ENCODE measurements at regions not wholly inside any gene's neighbourhood (a gene's known extent, or its start where the extent isn't known, plus 50 kb on each side); places are given as distances from the start of the nearest gene placed in this dataset.

- no peak overlapping the region for H3K27ac ChIP-seq (ENCODE audit: low read depth, low read length)
Observed at GRCh38 chr3:89682556-89682955, 575.1 kb downstream of the EPHA3 start.

GRCh38 chr3:89685731-89686130, 578.3 kb downstream of the EPHA3 start:
- Histone ChIP-seq H3K9me3 (ENCODE audit: control insufficient read depth in 5 of 5, low read length in 5 of 5) (no peaks in the 10 kb centered on the region), H3K36me3 (ENCODE audit: control insufficient read depth in 5 of 5, insufficient read depth in 5 of 5, low read length in 5 of 5) (no peaks in the 10 kb centered on the region), H3K27ac (ENCODE audit: low read depth, low read length) (no peak overlapping the region), H3K4me3 (ENCODE audit: low read depth in 1 of 5, low read length in 5 of 5) (no peak overlapping the region), H3K27me3 (ENCODE audit: control insufficient read depth in 5 of 5, insufficient read depth in 4 of 5, low read length in 5 of 5) (no peaks in the 10 kb centered on the region), H3K9ac (ENCODE audit: low read length in 5 of 5) (no peak overlapping the region), H3K4me1 (ENCODE audit: control insufficient read depth in 5 of 5, insufficient read depth in 5 of 5, low read length in 5 of 5) (no peaks in the 10 kb centered on the region)

More at GRCh38 chr3:89682556-89682955, 575.1 kb downstream of the EPHA3 start:
- Histone ChIP-seq H3K27me3 (ENCODE audit: control insufficient read depth in 5 of 5, insufficient read depth in 4 of 5, low read length in 5 of 5) (no peaks in the 10 kb centered on the region), H3K36me3 (ENCODE audit: control insufficient read depth in 5 of 5, insufficient read depth in 5 of 5, low read length in 5 of 5) (no peaks in the 10 kb centered on the region), H3K4me1 (ENCODE audit: control insufficient read depth in 5 of 5, insufficient read depth in 5 of 5, low read length in 5 of 5) (no peaks in the 10 kb centered on the region), H3K4me3 (ENCODE audit: low read depth in 1 of 5, low read length in 5 of 5) (no peak overlapping the region), H3K9ac (ENCODE audit: low read length in 5 of 5) (no peak overlapping the region), H3K9me3 (ENCODE audit: control insufficient read depth in 5 of 5, low read length in 5 of 5) (no peaks in the 10 kb centered on the region)

GRCh38 chr3:89690646-89691045, 583.2 kb downstream of the EPHA3 start:
- Histone ChIP-seq H3K9ac (ENCODE audit: low read length in 5 of 5) (no peak overlapping the region), H3K27ac (ENCODE audit: low read depth, low read length) (no peak overlapping the region), H3K4me3 (ENCODE audit: low read depth in 1 of 5, low read length in 5 of 5) (no peak overlapping the region), H3K36me3 (ENCODE audit: control insufficient read depth in 5 of 5, insufficient read depth in 5 of 5, low read length in 5 of 5) (no peaks in the 10 kb centered on the region), H3K4me1 (ENCODE audit: control insufficient read depth in 5 of 5, insufficient read depth in 5 of 5, low read length in 5 of 5) (peaks cover 0 to 15% (median 3%) of the 10 kb centered on the region in 5 donors), H3K27me3 (ENCODE audit: control insufficient read depth in 5 of 5, insufficient read depth in 4 of 5, low read length in 5 of 5) (no peaks in the 10 kb centered on the region), H3K9me3 (ENCODE audit: control insufficient read depth in 5 of 5, low read length in 5 of 5) (no peaks in the 10 kb centered on the region)

- Histone ChIP-seq H3K9me3 (ENCODE audit: control insufficient read depth in 5 of 5, low read length in 5 of 5) (no peaks in the 10 kb centered on the region), H3K4me3 (ENCODE audit: low read depth in 1 of 5, low read length in 5 of 5) (no peak overlapping the region), H3K36me3 (ENCODE audit: control insufficient read depth in 5 of 5, insufficient read depth in 5 of 5, low read length in 5 of 5) (no peaks in the 10 kb centered on the region), H3K27ac (ENCODE audit: low read depth, low read length) (no peak overlapping the region), H3K27me3 (ENCODE audit: control insufficient read depth in 5 of 5, insufficient read depth in 4 of 5, low read length in 5 of 5) (no peaks in the 10 kb centered on the region), H3K9ac (ENCODE audit: low read length in 5 of 5) (no peak overlapping the region), H3K4me1 (ENCODE audit: control insufficient read depth in 5 of 5, insufficient read depth in 5 of 5, low read length in 5 of 5) (peaks cover 0 to 15% (median 3%) of the 10 kb centered on the region in 5 donors)
Observed at GRCh38 chr3:89692601-89693000, 585.2 kb downstream of the EPHA3 start.

- H3K9me3 ChIP-seq (ENCODE audit: control insufficient read depth in 5 of 5, low read length in 5 of 5), result peaks cover 0 to 4% (median 0%) of the 10 kb centered on the region in 5 donors
- H3K4me3 ChIP-seq (ENCODE audit: low read depth in 1 of 5, low read length in 5 of 5), result no peak overlapping the region
- H3K27ac ChIP-seq (ENCODE audit: low read depth, low read length), result no peak overlapping the region
- H3K27me3 ChIP-seq (ENCODE audit: control insufficient read depth in 5 of 5, insufficient read depth in 4 of 5, low read length in 5 of 5), result no peaks in the 10 kb centered on the region
- no peaks in the 10 kb centered on the region for H3K36me3 ChIP-seq (ENCODE audit: control insufficient read depth in 5 of 5, insufficient read depth in 5 of 5, low read length in 5 of 5)
- H3K9ac ChIP-seq (ENCODE audit: low read length in 5 of 5), result no peak overlapping the region
- peaks cover 0 to 13% (median 3%) of the 10 kb centered on the region in 5 donors for H3K4me1 ChIP-seq (ENCODE audit: control insufficient read depth in 5 of 5, insufficient read depth in 5 of 5, low read length in 5 of 5)
Observed at GRCh38 chr3:89697321-89697916, 590.0 kb downstream of the EPHA3 start.

GRCh38 chr3:89698208-89698830, 590.9 kb downstream of the EPHA3 start:
- H3K27me3 ChIP-seq (ENCODE audit: control insufficient read depth in 5 of 5, insufficient read depth in 4 of 5, low read length in 5 of 5), result no peaks in the 10 kb centered on the region
- peaks cover 0 to 4% (median 0%) of the 10 kb centered on the region in 5 donors for H3K9me3 ChIP-seq (ENCODE audit: control insufficient read depth in 5 of 5, low read length in 5 of 5)
- peaks cover 0 to 7% (median 2%) of the 10 kb centered on the region in 5 donors for H3K4me1 ChIP-seq (ENCODE audit: control insufficient read depth in 5 of 5, insufficient read depth in 5 of 5, low read length in 5 of 5)
- no peak overlapping the region for H3K27ac ChIP-seq (ENCODE audit: low read depth, low read length)
- no peak overlapping the region for H3K9ac ChIP-seq (ENCODE audit: low read length in 5 of 5)
- H3K4me3 ChIP-seq (ENCODE audit: low read depth in 1 of 5, low read length in 5 of 5), result no peak overlapping the region
- no peaks in the 10 kb centered on the region for H3K36me3 ChIP-seq (ENCODE audit: control insufficient read depth in 5 of 5, insufficient read depth in 5 of 5, low read length in 5 of 5)

- Histone ChIP-seq H3K27me3 (ENCODE audit: control insufficient read depth in 5 of 5, insufficient read depth in 4 of 5, low read length in 5 of 5) (no peaks in the 10 kb centered on the region), H3K4me3 (ENCODE audit: low read depth in 1 of 5, low read length in 5 of 5) (no peak overlapping the region), H3K4me1 (ENCODE audit: control insufficient read depth in 5 of 5, insufficient read depth in 5 of 5, low read length in 5 of 5) (no peaks in the 10 kb centered on the region), H3K27ac (ENCODE audit: low read depth, low read length) (no peak overlapping the region), H3K36me3 (ENCODE audit: control insufficient read depth in 5 of 5, insufficient read depth in 5 of 5, low read length in 5 of 5) (no peaks in the 10 kb centered on the region), H3K9ac (ENCODE audit: low read length in 5 of 5) (no peak overlapping the region), H3K9me3 (ENCODE audit: control insufficient read depth in 5 of 5, low read length in 5 of 5) (peaks cover 0 to 6% (median 0%) of the 10 kb centered on the region in 5 donors)
Observed at GRCh38 chr3:89699229-89699628, 591.8 kb downstream of the EPHA3 start.

- peaks cover 0 to 6% (median 0%) of the 10 kb centered on the region in 5 donors for H3K9me3 ChIP-seq (ENCODE audit: control insufficient read depth in 5 of 5, low read length in 5 of 5)
- H3K9ac ChIP-seq (ENCODE audit: low read length in 5 of 5), result no peak overlapping the region
- no peaks in the 10 kb centered on the region for H3K4me1 ChIP-seq (ENCODE audit: control insufficient read depth in 5 of 5, insufficient read depth in 5 of 5, low read length in 5 of 5)
- no peaks in the 10 kb centered on the region for H3K27me3 ChIP-seq (ENCODE audit: control insufficient read depth in 5 of 5, insufficient read depth in 4 of 5, low read length in 5 of 5)
- H3K4me3 ChIP-seq (ENCODE audit: low read depth in 1 of 5, low read length in 5 of 5), result no peak overlapping the region
- H3K36me3 ChIP-seq (ENCODE audit: control insufficient read depth in 5 of 5, insufficient read depth in 5 of 5, low read length in 5 of 5), result no peaks in the 10 kb centered on the region
- no peak overlapping the region for H3K27ac ChIP-seq (ENCODE audit: low read depth, low read length)
Observed at GRCh38 chr3:89699771-89700170, 592.4 kb downstream of the EPHA3 start.

- no peak overlapping the region for H3K27ac ChIP-seq (ENCODE audit: low read depth, low read length)
- H3K36me3 ChIP-seq (ENCODE audit: control insufficient read depth in 5 of 5, insufficient read depth in 5 of 5, low read length in 5 of 5), result no peaks in the 10 kb centered on the region
- no peaks in the 10 kb centered on the region for H3K27me3 ChIP-seq (ENCODE audit: control insufficient read depth in 5 of 5, insufficient read depth in 4 of 5, low read length in 5 of 5)
- H3K4me1 ChIP-seq (ENCODE audit: control insufficient read depth in 5 of 5, insufficient read depth in 5 of 5, low read length in 5 of 5), result no peaks in the 10 kb centered on the region
- H3K9ac ChIP-seq (ENCODE audit: low read length in 5 of 5), result no peak overlapping the region
- H3K4me3 ChIP-seq (ENCODE audit: low read depth in 1 of 5, low read length in 5 of 5), result no peak overlapping the region
- peaks cover 0 to 6% (median 0%) of the 10 kb centered on the region in 5 donors for H3K9me3 ChIP-seq (ENCODE audit: control insufficient read depth in 5 of 5, low read length in 5 of 5)
Observed at GRCh38 chr3:89702404-89702803, 595.0 kb downstream of the EPHA3 start.

- H3K36me3 ChIP-seq (ENCODE audit: control insufficient read depth in 5 of 5, insufficient read depth in 5 of 5, low read length in 5 of 5), result no peaks in the 10 kb centered on the region
- peaks cover 0 to 3% (median 0%) of the 10 kb centered on the region in 5 donors for H3K9me3 ChIP-seq (ENCODE audit: control insufficient read depth in 5 of 5, low read length in 5 of 5)
- H3K9ac ChIP-seq (ENCODE audit: low read length in 5 of 5), result no peak overlapping the region
- H3K4me3 ChIP-seq (ENCODE audit: low read depth in 1 of 5, low read length in 5 of 5), result no peak overlapping the region
- H3K27ac ChIP-seq (ENCODE audit: low read depth, low read length), result no peak overlapping the region
- H3K4me1 ChIP-seq (ENCODE audit: control insufficient read depth in 5 of 5, insufficient read depth in 5 of 5, low read length in 5 of 5), result no peaks in the 10 kb centered on the region
- no peaks in the 10 kb centered on the region for H3K27me3 ChIP-seq (ENCODE audit: control insufficient read depth in 5 of 5, insufficient read depth in 4 of 5, low read length in 5 of 5)
Observed at GRCh38 chr3:89713196-89713595, 605.8 kb downstream of the EPHA3 start.
